GM12878 (cell line): ENCODE measurements at regions not wholly inside any gene's neighbourhood (a gene's known extent, or its start where the extent isn't known, plus 50 kb on each side); places are given as distances from the start of the nearest gene placed in this dataset.
"Not testable (repeated sequence)": the region's sequence is repeated elsewhere in the genome, so short reads cannot be mapped to it uniquely, and the experiment has no call there.

Experiments used
- ATAC-seq: fragments of 200-7000 bp; cut with Tn5 transposase; 3 replicates; pipeline ENCODE4 v1.9.1; 2020; ENCODE audit warnings: mild to moderate bottlenecking, moderate library complexity
- BruUV-seq: library from RNA; stranded (reverse); fragments of 400-500 nt; replicated peaks from 2 replicates; lab custom pipeline; 2021; lab: Mats Ljungman, UMichigan
- CTCF ChIA-PET: fragments of 300-600 bp; sonication (Branson Sonifier 250); formaldehyde crosslinking; extraction: SDS; loops from one replicate; lab custom pipeline; 2021; ENCODE audit warnings: inconsistent platforms; lab: Yijun Ruan, JAX
- POLR2A ChIA-PET: fragments of 350-600 bp; formaldehyde crosslinking; extraction: SDS; loops from one replicate; lab custom pipeline; 2021; ENCODE audit warnings: inconsistent platforms; lab: Charles Lee
- RAD21 ChIA-PET: fragments of 300-600 bp; sonication (Branson Sonifier 250); formaldehyde crosslinking; loops from one replicate; lab custom pipeline; 2023; ENCODE audit warnings: antibody characterized with exemption; ENCODE audit not compliant: unreplicated experiment; lab: Charles Lee
- SMC1A ChIA-PET: fragments of 300-600 bp; sonication (Branson Sonifier 250); formaldehyde crosslinking; loops from one replicate; lab custom pipeline; 2023; ENCODE audit not compliant: unreplicated experiment, uncharacterized antibody; lab: Charles Lee
- DNase-seq: peaks from one replicate; pipeline ENCODE4 v3.0.0-alpha.2; 2011; ENCODE audit warnings: low read depth, low spot score
- FAIRE-seq: peaks from 3 replicates; lab custom pipeline; 2011; peaks lifted over from hg19 to GRCh38; lab: Jason Lieb, UNC
- H2AFZ ChIP-seq: 2 replicates; pipeline ENCODE4 v1.6.0; 2011; ENCODE audit warnings: low read depth, low read length, control low read depth; ENCODE audit not compliant: control insufficient read depth
- H3K27ac ChIP-seq: 2 replicates; pipeline ENCODE4 v1.5.1; 2011; ENCODE audit warnings: control low read depth; ENCODE audit not compliant: control insufficient read depth, insufficient read depth
- H3K27me3 ChIP-seq, 2 experiments: replicated peaks in 1 of 2; 2 replicates each; pipeline versions ENCODE4 v1.6.0 to v1.6.1; 2011; ENCODE audit warnings: low read length in 1 of 2; ENCODE audit not compliant: control insufficient read depth in 2 of 2, insufficient read depth in 2 of 2
- H3K36me3 ChIP-seq, 2 experiments: 2 replicates each; pipeline ENCODE4 v1.5.1; 2011; ENCODE audit warnings: low read length in 1 of 2; ENCODE audit not compliant: control insufficient read depth in 2 of 2, insufficient read depth in 2 of 2
- H3K4me1 ChIP-seq: 2 replicates; pipeline ENCODE4 v1.6.1; 2011; ENCODE audit warnings: mild to moderate bottlenecking, low read length, moderate library complexity, mixed read lengths; ENCODE audit not compliant: control insufficient read depth, insufficient read depth
- H3K4me2 ChIP-seq: 2 replicates; pipeline ENCODE4 v1.6.0; 2011; ENCODE audit warnings: control low read depth; ENCODE audit not compliant: control insufficient read depth, insufficient read depth
- H3K4me3 ChIP-seq: fragments of 200-600 bp; sonication (generic); 2 replicates; pipeline ENCODE4 v1.5.1; 2016
- H3K79me2 ChIP-seq: 2 replicates; pipeline ENCODE4 v1.6.0; 2011; ENCODE audit warnings: low read length; ENCODE audit not compliant: control insufficient read depth, insufficient read depth
- H3K9ac ChIP-seq: 2 replicates; pipeline ENCODE4 v1.8.0; 2011; ENCODE audit warnings: low read length, control low read depth, mixed read lengths; ENCODE audit not compliant: control insufficient read depth, insufficient read depth
- H3K9me3 ChIP-seq: replicated peaks from 3 replicates; pipeline ENCODE4 v1.5.1; 2011; ENCODE audit warnings: mild to moderate bottlenecking, low read length; ENCODE audit not compliant: control insufficient read depth, insufficient read depth
- H4K20me1 ChIP-seq: 2 replicates; pipeline ENCODE4 v1.6.0; 2011; ENCODE audit not compliant: control insufficient read depth, insufficient read depth
- BCL11A ChIP-seq: IDR thresholded peaks from 2 replicates; pipeline ENCODE4 v1.6.1; 2011; ENCODE audit warnings: low read depth, low read length
- KDM1A ChIP-seq: fragments of 200-600 bp; sonication (generic); IDR thresholded peaks from 2 replicates; pipeline ENCODE4 v1.6.1; 2016; ENCODE audit warnings: borderline replicate concordance
- MTA3 ChIP-seq: IDR thresholded peaks from 2 replicates; pipeline ENCODE4 v1.6.1; 2012; ENCODE audit warnings: low read length, inconsistent platforms, borderline replicate concordance
- NR2C1 ChIP-seq: fragments of 450-650 bp; IDR thresholded peaks from 2 replicates; pipeline ENCODE4 v1.6.1; 2017; ENCODE audit warnings: antibody characterized with exemption, mild to moderate bottlenecking, moderate library complexity
- PAX8 ChIP-seq: fragments of 450-650 bp; IDR thresholded peaks from 2 replicates; pipeline ENCODE4 v1.6.1; 2017; ENCODE audit warnings: mild to moderate bottlenecking, moderate library complexity
- POU2F2 ChIP-seq: IDR thresholded peaks from 3 replicates; pipeline ENCODE4 v1.6.1; 2011; ENCODE audit warnings: low read depth, mild to moderate bottlenecking, low read length, borderline replicate concordance
- SIX5 ChIP-seq: IDR thresholded peaks from 2 replicates; pipeline ENCODE4 v1.6.1; 2011; ENCODE audit warnings: mild to moderate bottlenecking, low read depth, low read length, moderate library complexity; ENCODE audit not compliant: severe bottlenecking
- SMAD1 ChIP-seq: fragments of 450-650 bp; IDR thresholded peaks from 2 replicates; pipeline ENCODE4 v1.6.1; 2018; ENCODE audit warnings: mild to moderate bottlenecking, low read depth; ENCODE audit not compliant: partially characterized antibody
- ZBTB11 ChIP-seq: fragments of 450-650 bp; formaldehyde crosslinking; IDR thresholded peaks from 2 replicates; pipeline ENCODE4 v1.5.0; 2022; ENCODE audit warnings: mild to moderate bottlenecking, missing genetic modification characterization
- ZNF24 ChIP-seq: fragments of 450-650 bp; IDR thresholded peaks from 2 replicates; pipeline ENCODE4 v1.6.1; 2017; ENCODE audit warnings: antibody characterized with exemption, mild to moderate bottlenecking
- ZNF622 ChIP-seq: fragments of 450-650 bp; IDR thresholded peaks from 2 replicates; pipeline ENCODE4 v1.6.1; 2017; ENCODE audit warnings: mild to moderate bottlenecking, inconsistent platforms
- ZSCAN29 ChIP-seq: fragments of 450-650 bp; IDR thresholded peaks from 2 replicates; pipeline ENCODE4 v1.6.1; 2017; ENCODE audit warnings: mild to moderate bottlenecking, moderate library complexity
- ZZZ3 ChIP-seq: IDR thresholded peaks from 2 replicates; pipeline ENCODE4 v1.6.1; 2011; ENCODE audit warnings: low read depth; ENCODE audit not compliant: control insufficient read depth, insufficient read length
- WGBS: methylation state at CpG from one replicate; pipeline ENCODE4 v1.1.6; 2016; ENCODE audit warnings: low lambda C conversion rate; ENCODE audit not compliant: insufficient replicate concordance, insufficient coverage; ENCODE audit errors: missing lambda C conversion rate; 5-methylcytosine and 5-hydroxymethylcytosine counted together
- in situ Hi-C: fragments of 300-500 bp; cut with MboI; formaldehyde crosslinking; loops from 9 replicates; pipeline ENCODE4 v1.14.3; 2018; ENCODE audit warnings: mixed read lengths
- intact Hi-C: fragments of 100-400 bp; cut with micrococcal nuclease; formaldehyde crosslinking; loops from one replicate; pipeline ENCODE4 v1.14.2; 2022; ENCODE audit not compliant: unreplicated experiment

- POLR2A ChIA-PET, intact Hi-C loops, H3K9me3 ChIP-seq, H3K36me3 ChIP-seq, BruUV-seq, in situ Hi-C loops, ATAC-seq, H2AFZ ChIP-seq, H3K4me2 ChIP-seq, DNase-seq, H3K4me1 ChIP-seq, FAIRE-seq, H3K4me3 ChIP-seq, RAD21 ChIA-PET, H3K27ac ChIP-seq, CTCF ChIA-PET, H3K9ac ChIP-seq, H4K20me1 ChIP-seq, H3K79me2 ChIP-seq, H3K27me3 ChIP-seq: not testable (repeated sequence)
- WGBS = 57% methylated on average over 12 of the region's 17 CpGs
- SMC1A ChIA-PET = interaction anchor here (1.1 kb wide), 1 partner anchor 18 kb away, joined by 3 read pairs; no protein-coding TSS in a partner anchor
These were observed 1716.9 kb downstream of the SI start for GRCh38 chr3:163361357-163361878.

GRCh38 chr3:163347944-163348343, 1730.4 kb downstream of the SI start:
- Histone ChIP-seq H3K36me3 (no peaks in the 10 kb centered on the region), H3K9ac (no peak overlapping the region), H3K4me3 (no peak overlapping the region), H3K27me3 (no peaks in the 10 kb centered on the region), H3K27ac (no peak overlapping the region), H3K4me1 (no peaks in the 10 kb centered on the region), H3K4me2 (no peak overlapping the region), H2AFZ (no peak overlapping the region), H3K9me3 (no peaks in the 10 kb centered on the region)
- no peak for ATAC-seq
- SMC1A ChIA-PET = no interaction called here
- in situ Hi-C loops (no loop called here), intact Hi-C loops (no loop called here)
- 9% methylated on average over 3 of the region's 3 CpGs for WGBS
- CTCF ChIA-PET = no interaction called here
- no TSS peak for BruUV-seq
- no peak for DNase-seq
- no peak for FAIRE-seq
- TF ChIP-seq ZSCAN29 = no peak
- no peak for TF ChIP-seq SIX5
- TF ChIP-seq PAX8 = no peak
- TF ChIP-seq NR2C1 = no peak
- TF ChIP-seq MTA3 = no peak
- TF ChIP-seq SMAD1 = no peak
- TF ChIP-seq KDM1A = no peak
- no peak for TF ChIP-seq ZBTB11 (CRISPR knock-in tag)
- no peak for TF ChIP-seq POU2F2
- no peak for TF ChIP-seq ZZZ3
- no peak for TF ChIP-seq ZNF24
- no peak for TF ChIP-seq BCL11A
- TF ChIP-seq ZNF622 = no peak
- TF ChIP-seq, all 136 proteins: peak for 0
- POLR2A ChIA-PET = no interaction called here
- RAD21 ChIA-PET = no interaction called here
- H3K79me2 ChIP-seq = no peaks in the 10 kb centered on the region
- H4K20me1 ChIP-seq = no peaks in the 10 kb centered on the region
